ENCODE measurements at regions not wholly inside any gene's neighbourhood (a gene's known extent, or its start where the extent isn't known, plus 50 kb on each side); places are given as distances from the start of the nearest gene placed in this dataset.

GRCh38 chr11:112613051-112613972, 347.9 kb upstream of the NCAM1 start:
- Histone ChIP-seq H3K27ac (ENCODE audit: low read depth, low read length) (peak overlapping the region; percentile 11), H3K9me3 (ENCODE audit: low read depth, low read length) (no peaks in the 10 kb centered on the region)

GRCh38 chr11:112614605-112615004, 346.6 kb upstream of the NCAM1 start:
- Histone ChIP-seq H2AFZ (ENCODE audit: low read length) (no peak overlapping the region), H3K36me3 (ENCODE audit: insufficient read depth, low read length) (no peaks in the 10 kb centered on the region), H3K4me2 (ENCODE audit: insufficient read depth, low read length) (no peak overlapping the region), H3K79me2 (ENCODE audit: insufficient read depth, low read length) (no peaks in the 10 kb centered on the region), H3K27ac (ENCODE audit: low read depth, low read length) (no peak overlapping the region), H4K20me1 (ENCODE audit: insufficient read depth, low read length) (no peaks in the 10 kb centered on the region), H3K4me1 (ENCODE audit: insufficient read depth, low read length) (peaks cover 12% of the 10 kb centered on the region), H3K27me3 (ENCODE audit: insufficient read depth, low read length) (no peaks in the 10 kb centered on the region), H3K4me3 (ENCODE audit: insufficient read depth, low read length) (no peak overlapping the region), H3K9me3 (ENCODE audit: low read depth, low read length) (no peaks in the 10 kb centered on the region)
- TF ChIP-seq, protein P1, sequence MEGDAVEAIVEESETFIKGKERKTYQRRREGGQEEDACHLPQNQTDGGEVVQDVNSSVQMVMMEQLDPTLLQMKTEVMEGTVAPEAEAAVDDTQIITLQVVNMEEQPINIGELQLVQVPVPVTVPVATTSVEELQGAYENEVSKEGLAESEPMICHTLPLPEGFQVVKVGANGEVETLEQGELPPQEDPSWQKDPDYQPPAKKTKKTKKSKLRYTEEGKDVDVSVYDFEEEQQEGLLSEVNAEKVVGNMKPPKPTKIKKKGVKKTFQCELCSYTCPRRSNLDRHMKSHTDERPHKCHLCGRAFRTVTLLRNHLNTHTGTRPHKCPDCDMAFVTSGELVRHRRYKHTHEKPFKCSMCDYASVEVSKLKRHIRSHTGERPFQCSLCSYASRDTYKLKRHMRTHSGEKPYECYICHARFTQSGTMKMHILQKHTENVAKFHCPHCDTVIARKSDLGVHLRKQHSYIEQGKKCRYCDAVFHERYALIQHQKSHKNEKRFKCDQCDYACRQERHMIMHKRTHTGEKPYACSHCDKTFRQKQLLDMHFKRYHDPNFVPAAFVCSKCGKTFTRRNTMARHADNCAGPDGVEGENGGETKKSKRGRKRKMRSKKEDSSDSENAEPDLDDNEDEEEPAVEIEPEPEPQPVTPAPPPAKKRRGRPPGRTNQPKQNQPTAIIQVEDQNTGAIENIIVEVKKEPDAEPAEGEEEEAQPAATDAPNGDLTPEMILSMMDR (IDR thresholded peaks at IDR 0.05; ENCODE audit: extremely low read depth, low read depth, low read length) = no peak
- DNase-seq (ENCODE audit: insufficient read length, low spot score, missing footprints) = no peak

More at GRCh38 chr11:112613051-112613972, 347.9 kb upstream of the NCAM1 start:
- Histone ChIP-seq H2AFZ (ENCODE audit: low read length) (no peak overlapping the region), H3K4me1 (ENCODE audit: insufficient read depth, low read length) (peaks cover 12% of the 10 kb centered on the region), H3K4me2 (ENCODE audit: insufficient read depth, low read length) (peak overlapping the region; percentile 9), H4K20me1 (ENCODE audit: insufficient read depth, low read length) (no peaks in the 10 kb centered on the region), H3K79me2 (ENCODE audit: insufficient read depth, low read length) (no peaks in the 10 kb centered on the region), H3K27me3 (ENCODE audit: insufficient read depth, low read length) (no peaks in the 10 kb centered on the region), H3K36me3 (ENCODE audit: insufficient read depth, low read length) (no peaks in the 10 kb centered on the region), H3K4me3 (ENCODE audit: insufficient read depth, low read length) (no peak overlapping the region)
- TF ChIP-seq, protein P1 (IDR thresholded peaks at IDR 0.05; ENCODE audit: extremely low read depth, low read depth, low read length) = no peak
- DNase-seq (ENCODE audit: insufficient read length, low spot score, missing footprints) = peak; percentile 92

- DNase-seq (ENCODE audit: insufficient read length, low spot score, missing footprints) = no peak
- Histone ChIP-seq H3K4me3 (ENCODE audit: insufficient read depth, low read length) (no peak overlapping the region), H3K4me2 (ENCODE audit: insufficient read depth, low read length) (no peak overlapping the region), H3K4me1 (ENCODE audit: insufficient read depth, low read length) (peaks cover 12% of the 10 kb centered on the region), H3K79me2 (ENCODE audit: insufficient read depth, low read length) (no peaks in the 10 kb centered on the region), H3K27me3 (ENCODE audit: insufficient read depth, low read length) (no peaks in the 10 kb centered on the region), H3K36me3 (ENCODE audit: insufficient read depth, low read length) (no peaks in the 10 kb centered on the region), H2AFZ (ENCODE audit: low read length) (no peak overlapping the region), H3K9me3 (ENCODE audit: low read depth, low read length) (no peaks in the 10 kb centered on the region), H4K20me1 (ENCODE audit: insufficient read depth, low read length) (no peaks in the 10 kb centered on the region), H3K27ac (ENCODE audit: low read depth, low read length) (no peak overlapping the region)
- TF ChIP-seq, protein P1 (IDR thresholded peaks at IDR 0.05; ENCODE audit: extremely low read depth, low read depth, low read length) = no peak
Measured at GRCh38 chr11:112615238-112615637, 346.0 kb upstream of the NCAM1 start.

GRCh38 chr11:112615891-112616290, 345.3 kb upstream of the NCAM1 start:
- H3K27ac ChIP-seq (ENCODE audit: low read depth, low read length) = no peak overlapping the region
- no peak for DNase-seq (ENCODE audit: insufficient read length, low spot score, missing footprints)
- H3K36me3 ChIP-seq (ENCODE audit: insufficient read depth, low read length) = no peaks in the 10 kb centered on the region
- H2AFZ ChIP-seq (ENCODE audit: low read length) = no peak overlapping the region
- H3K27me3 ChIP-seq (ENCODE audit: insufficient read depth, low read length) = no peaks in the 10 kb centered on the region
- no peak overlapping the region for H3K4me2 ChIP-seq (ENCODE audit: insufficient read depth, low read length)
- H3K4me3 ChIP-seq (ENCODE audit: insufficient read depth, low read length) = no peak overlapping the region
- TF ChIP-seq, protein P1 (IDR thresholded peaks at IDR 0.05; ENCODE audit: extremely low read depth, low read depth, low read length) = no peak
- peaks cover 12% of the 10 kb centered on the region for H3K4me1 ChIP-seq (ENCODE audit: insufficient read depth, low read length)
- no peaks in the 10 kb centered on the region for H3K79me2 ChIP-seq (ENCODE audit: insufficient read depth, low read length)
- H4K20me1 ChIP-seq (ENCODE audit: insufficient read depth, low read length) = no peaks in the 10 kb centered on the region
- H3K9me3 ChIP-seq (ENCODE audit: low read depth, low read length) = no peaks in the 10 kb centered on the region

Data from osteoblast (primary cell).